Esophagus mucosa (tissue), 1 donor: ENCODE measurements at regions not wholly inside any gene's neighbourhood (a gene's known extent, or its start where the extent isn't known, plus 50 kb on each side); places are given as distances from the start of the nearest gene placed in this dataset.
"Not testable (repeated sequence)": the region's sequence is repeated elsewhere in the genome, so short reads cannot be mapped to it uniquely, and the experiment has no call there.

Experiments
- ATAC-seq: fragments of 200-7000 bp; cut with Tn5 transposase; one replicate; pipeline ENCODE4 v1.9.1; 2020
- donor health status: DM: yes; HTN: yes; CAD: no.

DNA sequence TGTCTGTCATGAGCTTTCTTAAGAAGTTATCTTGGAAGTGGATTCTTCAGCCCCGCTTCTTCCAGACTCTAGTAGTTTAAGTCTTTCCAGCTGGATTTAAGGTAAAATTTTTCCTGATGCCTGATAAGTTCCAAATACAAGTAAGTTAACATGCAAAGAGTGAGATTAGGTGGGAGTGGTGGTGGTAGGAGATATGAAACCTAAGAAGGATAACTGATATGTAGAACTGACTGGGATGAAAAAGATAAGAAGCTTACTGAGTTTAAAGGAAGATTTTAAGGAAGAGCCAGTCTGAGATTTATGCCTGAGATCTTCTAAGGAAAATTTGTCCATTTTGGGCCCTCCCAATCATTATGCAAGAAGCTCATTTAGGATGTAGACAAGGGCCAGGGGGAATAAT, 250.9 kb upstream of the SYT10 start:
- no peak for ATAC-seq

DNA sequence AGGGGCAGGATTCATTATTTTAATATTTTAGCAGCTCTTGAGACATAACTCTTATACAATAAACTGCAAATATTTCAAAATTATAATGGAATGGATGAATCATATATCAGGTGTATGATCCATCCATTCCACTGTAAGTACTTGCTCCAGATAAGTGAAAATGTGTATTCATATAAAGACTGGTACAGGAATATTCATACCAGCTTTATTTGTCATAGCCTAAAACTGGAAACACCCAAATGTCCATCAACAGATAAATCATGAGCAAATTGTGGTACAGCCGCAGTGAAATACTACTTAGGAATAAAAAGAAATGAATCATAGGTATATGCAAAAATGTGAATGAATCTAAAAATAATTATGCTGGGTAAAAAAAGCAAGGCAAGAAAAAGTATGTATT, 263.6 kb upstream of the SYT10 start:
- no peak for ATAC-seq

DNA sequence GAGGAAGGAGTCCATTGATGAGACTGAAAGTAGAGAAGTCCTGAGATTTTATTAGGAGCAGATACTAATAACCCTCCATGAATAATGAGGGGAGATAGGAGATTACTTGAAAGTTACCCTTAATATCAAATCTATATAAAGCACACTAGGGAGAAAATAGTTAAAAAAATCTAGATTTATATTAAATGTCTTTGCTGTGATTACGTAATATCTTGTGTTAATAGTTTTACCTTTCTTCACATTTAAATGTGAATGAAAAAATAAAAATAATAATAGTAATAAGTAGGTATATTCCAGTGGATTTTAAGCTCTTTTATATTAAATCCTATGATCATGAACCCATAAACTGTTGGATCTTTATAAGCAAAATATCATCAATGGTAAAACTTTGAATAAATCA, 267.3 kb upstream of the SYT10 start:
- no peak for ATAC-seq

DNA sequence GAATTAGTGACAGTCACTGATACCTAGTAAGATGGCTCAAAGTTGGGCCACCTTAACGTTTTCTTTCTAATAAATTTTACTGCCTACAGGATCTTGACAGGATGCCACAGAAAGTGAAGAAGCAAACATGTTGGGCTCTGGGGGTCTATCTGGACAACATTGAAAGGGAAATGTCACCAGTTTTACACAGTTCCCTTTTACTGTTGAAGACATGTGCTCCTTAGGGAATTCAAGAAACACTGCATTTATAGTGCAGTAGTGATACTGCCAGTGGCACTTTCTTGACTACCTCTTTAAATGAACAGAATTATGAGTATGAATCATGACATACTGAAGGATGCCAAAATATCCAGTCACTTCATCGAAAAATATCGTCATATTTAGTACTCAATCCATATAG, 269.3 kb upstream of the SYT10 start:
- no peak for ATAC-seq

DNA sequence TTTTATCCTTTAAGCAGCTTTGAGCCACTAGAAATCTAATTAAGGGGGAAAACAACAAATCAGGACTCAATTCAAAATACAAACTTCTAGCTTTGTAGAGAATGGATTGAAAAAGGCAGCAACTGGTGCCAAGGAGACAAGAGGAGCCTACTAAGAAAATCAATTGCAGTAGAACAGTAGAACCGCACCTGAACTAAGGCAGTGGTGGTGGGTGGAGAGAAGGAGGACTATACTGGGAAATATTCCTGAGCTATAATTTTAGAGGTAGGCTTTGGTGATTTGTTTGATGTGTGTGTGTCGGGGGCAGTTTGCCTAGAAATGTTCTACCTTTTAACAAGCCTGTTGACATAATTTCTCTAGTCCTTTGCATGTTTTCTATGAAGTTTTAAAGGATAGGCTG, 270.9 kb upstream of the SYT10 start:
- no peak for ATAC-seq

DNA sequence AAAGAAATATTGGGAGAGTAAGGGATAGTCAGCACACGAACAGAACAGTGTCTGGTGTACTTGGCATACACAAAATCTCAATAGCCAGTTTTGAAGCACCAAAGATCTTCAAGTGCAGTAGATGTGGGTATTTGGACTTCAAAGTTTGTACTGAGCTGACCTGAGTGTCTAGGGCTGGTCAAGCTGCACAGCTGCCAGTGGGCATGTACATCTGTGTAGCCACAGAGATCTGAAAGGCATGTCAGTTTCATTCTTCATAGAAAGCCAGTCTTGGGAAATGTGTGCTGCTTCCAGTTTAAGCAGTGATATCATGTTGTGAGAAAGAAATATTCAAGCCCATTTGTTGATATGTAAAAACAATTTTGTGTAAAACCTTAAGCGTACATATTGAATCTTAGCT, 279.0 kb upstream of the SYT10 start:
- no peak for ATAC-seq

DNA sequence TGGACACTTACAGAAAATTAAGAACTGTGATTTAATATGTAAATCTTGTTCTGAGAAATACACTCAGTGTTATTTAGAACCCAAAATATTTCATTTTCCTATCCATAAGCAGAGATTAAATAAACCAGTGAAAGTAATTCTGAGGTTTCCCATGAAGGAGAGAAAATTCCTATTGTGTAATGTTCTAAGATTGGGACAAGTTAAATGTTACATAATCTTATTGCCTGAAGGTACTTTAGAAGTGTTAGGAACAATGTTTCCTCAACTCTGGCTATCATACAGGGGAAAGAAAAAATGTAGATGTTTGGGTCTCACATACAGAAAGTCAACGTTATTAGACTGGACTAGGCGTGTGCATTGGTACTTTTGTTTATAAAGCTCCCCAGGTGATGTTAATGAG, 281.9 kb upstream of the SYT10 start:
- ATAC-seq: no peak

DNA sequence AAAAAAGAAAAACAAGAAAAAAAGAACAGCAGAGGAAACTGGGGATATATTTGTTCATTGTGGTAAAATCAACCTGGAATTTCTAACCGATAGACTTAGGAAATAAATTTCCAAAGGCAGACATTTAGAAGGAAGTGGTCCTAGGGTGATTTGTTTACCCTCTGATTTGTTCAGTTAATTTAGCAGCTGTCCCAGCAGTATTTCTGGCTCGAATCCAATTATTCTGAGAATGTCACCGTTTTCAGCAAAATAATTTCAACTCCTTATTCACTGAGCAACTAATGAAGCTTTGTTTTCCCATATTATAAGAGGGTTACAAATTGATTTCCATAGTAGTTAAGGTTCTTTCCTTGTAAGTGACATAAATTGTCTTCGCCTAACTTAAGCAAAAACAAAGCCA, 285.2 kb upstream of the SYT10 start:
- ATAC-seq: no peak

DNA sequence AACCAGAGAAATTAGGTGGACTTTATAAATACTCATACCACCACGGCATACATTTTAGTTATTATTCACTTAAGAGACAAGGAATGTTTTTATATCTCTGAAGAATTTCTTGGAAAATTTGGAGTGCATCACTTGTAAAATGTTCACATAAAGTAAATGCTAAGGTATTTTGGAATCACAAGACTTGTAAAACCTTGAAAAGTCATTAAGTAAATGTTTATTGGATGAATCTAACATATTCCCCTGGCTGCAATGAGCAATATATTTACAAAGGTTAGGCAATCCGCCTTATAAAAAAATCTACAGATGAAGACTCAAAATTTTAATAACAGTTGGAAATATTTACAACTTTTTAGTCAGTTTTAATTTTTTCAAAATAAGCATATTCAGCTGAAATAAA, 287.4 kb upstream of the ALG10 start:
- no peak for ATAC-seq

DNA sequence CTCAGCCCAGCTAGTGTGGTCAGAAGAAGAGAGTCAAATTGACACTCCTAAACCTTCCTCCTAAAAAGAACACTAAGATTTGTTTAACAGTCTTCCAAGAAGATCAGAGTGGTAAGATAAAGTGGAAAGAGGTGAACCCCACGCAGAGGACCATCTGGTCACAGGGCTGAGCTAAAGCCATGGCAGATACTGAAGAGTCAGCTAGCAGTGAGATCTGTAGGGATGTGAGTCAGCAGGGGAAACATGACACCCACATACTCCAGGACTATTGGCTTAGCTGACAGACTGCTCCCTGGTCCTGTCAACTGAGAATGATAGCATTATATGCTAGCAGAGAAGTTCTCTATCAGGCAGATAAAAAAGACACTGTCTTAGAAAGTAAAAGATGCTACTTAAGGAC, 269.4 kb upstream of the ALG10 start:
- no peak for ATAC-seq

DNA sequence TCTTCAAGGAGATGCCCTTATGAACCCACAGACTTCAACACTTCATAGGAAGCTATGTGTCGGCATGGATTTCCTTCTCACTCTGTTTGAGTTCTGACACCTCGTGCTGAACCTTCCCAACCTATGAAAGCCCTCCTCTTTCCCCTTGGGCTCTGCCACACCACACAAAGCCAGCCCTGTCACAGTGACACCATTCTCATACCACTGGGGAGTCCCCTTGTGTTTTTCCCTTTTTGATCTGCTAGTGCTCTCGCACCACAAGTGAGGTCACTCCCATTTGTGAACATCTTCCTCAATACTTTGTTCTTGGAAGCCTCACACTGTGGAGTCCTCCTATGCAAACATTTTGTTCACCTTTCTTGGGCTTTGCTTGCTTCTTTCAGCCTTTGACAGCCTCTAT, 264.6 kb upstream of the ALG10 start:
- no peak for ATAC-seq

DNA sequence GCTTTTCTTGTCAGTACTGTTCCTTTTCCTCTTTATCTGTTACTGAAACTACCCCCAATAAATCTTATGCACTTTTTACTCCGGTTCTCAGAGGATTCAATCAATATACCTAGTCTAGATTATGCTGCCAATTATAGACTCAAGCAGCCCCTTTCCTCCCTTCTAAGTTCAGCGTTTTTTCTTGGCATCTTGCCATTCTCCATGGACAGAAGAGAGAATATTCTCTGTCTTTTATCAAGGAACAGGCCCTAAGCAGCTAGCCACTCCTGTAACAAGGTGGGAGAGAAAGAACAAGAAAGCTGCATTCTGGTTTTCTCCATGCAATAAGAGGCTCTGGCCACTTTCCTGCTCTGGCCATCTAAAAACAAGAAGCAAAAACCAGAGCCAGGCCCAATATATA, 263.0 kb upstream of the ALG10 start:
- no peak for ATAC-seq

DNA sequence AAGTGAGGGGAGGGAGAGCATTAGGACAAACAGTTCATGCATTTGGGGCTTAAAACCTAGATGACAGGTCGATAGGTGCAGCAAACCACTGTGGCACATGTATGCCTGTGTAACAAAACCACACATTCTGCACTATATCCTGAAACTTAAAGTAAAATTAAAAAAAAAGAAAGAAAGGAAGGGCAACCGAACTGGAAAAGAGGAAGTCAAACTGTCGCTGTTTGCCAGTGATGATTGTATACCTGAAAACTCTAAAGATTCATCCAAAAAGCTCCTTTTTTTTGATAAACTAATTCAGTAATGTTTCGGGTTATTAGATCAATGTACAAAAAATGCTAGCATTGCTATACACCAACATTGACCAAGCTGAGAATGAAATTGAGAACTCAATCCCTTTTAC, 259.0 kb upstream of the ALG10 start:
- no peak for ATAC-seq

DNA sequence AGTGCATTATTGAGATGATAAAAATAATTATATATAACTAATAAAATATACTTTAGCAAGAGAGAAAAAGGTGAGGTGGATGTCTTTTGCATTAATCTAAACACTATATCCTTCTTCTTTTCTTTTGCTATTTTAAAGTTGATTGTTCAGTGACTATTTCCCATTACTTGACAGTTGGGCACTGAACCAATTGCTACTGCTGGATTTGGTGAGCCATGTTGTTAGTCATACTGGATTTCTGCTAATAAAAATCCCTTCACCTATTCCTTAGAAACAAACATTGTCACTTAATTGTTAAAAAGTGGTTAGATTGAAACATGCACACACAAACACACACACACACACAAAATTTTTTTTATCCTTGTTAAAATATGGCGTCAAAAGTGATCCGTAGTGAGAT, 251.6 kb upstream of the ALG10 start:
- ATAC-seq: no peak

DNA sequence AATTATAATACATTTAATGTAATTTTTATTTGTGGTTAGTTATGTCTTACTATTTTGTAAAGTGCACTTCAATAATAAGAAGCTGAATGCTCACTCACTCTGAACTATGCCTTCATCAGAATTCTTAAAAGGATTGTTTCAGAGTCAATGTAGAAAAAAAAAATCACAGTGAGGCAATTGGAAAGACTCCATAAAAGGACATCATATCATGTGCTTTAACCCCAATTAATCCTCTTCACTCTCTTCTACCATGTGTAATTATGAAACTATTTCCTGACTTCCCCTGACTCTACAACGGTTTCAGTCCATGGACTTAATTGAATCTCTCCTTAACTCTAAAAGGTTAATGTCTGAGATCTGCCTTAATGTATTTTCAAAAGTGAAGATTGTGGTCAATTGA, 250.4 kb upstream of the ALG10 start:
- no peak for ATAC-seq

DNA sequence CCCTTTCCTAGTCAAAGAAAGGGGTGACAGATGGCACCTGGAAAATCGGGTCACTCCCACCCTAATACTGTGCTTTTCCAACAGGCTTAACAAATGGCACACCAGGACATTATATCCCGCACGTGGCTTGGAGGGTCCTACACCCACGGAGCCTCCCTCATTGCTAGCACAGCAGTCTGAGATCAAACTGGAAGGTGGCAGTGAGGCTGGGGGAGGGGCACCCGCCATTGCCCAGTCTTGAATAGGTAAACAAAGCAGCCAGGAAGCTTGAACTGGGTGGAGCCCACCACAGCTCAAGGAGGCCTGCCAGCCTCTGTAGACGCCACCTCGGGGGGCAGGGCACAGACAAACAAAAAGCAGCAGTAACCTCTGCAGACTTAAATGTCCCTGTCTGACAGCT, 249.2 kb upstream of the ALG10 start:
- not testable (repeated sequence) for ATAC-seq

DNA sequence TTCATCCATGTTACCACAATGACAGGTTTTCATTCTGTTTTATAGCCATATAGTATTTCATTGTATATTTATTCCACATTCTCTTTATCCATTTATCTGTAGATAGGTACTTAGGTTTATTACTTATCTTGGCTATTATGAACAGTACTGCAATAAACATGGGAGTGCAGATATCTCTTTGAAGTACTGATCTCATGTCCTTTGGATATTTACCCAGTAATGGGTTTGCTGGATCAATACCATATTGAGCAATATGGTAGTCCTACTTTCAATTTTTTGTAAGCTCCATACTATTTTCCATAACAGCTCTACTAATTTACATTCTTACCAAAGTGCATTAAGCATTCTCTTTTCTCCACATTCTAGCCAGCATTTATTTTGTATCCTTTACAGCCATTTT, 235.8 kb upstream of the ALG10 start:
- ATAC-seq: no peak

DNA sequence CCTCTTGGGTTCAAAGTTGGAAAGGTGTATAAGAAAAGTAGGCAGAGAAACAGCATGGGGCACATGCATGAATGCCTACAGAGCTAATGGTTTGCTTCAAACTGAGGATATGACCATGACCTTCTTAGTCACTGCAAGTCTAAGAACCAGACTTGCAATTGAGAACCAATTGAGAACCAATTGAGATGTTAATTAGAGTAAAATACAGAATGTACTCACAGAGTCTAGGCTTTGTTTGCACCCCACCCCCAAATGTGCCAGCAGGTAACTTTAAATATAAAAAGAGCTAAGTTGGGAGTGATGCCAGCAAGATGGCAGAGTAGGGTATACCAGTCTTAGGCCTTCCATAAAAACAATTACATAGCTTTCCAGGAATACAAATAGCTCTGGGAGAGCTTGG, 227.3 kb upstream of the ALG10 start:
- ATAC-seq: no peak

DNA sequence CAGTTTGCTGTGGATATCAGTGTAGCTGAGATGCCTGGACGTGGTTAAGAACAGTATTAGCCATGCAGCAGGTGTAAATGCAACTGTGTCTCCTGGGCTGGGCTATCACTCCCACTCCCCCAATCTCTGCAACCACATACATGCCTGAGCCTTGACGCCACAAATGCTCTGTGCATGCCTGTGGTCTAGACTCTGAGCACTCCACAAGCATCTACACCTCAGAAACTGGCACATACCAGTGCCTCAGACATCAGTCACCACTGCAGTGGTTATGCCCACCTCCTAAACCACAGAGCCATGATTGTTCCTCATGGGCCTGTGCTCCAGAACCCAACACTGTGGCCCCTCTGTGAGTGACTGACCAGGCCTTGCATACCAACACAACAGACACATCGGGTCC, 226.8 kb upstream of the ALG10 start:
- ATAC-seq: no peak

DNA sequence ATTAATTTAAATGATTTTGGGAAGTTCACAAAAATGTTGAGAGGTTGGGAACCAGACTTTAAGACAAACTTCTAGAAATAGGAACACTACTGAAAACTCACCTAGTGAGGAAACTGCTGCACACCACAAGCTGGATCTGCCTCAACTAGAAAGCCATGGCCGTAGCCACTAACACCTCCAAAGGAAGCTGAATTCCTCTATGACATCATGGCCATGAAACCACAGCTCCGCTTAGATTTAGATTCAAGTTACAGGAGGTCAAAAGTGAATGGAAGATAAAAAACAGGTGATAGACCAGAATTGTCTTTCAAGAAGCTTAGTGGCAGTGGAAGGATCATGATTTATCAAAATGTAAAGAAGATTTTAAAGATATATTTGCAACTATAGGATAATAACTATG, 208.8 kb upstream of the ALG10 start:
- no peak for ATAC-seq

DNA sequence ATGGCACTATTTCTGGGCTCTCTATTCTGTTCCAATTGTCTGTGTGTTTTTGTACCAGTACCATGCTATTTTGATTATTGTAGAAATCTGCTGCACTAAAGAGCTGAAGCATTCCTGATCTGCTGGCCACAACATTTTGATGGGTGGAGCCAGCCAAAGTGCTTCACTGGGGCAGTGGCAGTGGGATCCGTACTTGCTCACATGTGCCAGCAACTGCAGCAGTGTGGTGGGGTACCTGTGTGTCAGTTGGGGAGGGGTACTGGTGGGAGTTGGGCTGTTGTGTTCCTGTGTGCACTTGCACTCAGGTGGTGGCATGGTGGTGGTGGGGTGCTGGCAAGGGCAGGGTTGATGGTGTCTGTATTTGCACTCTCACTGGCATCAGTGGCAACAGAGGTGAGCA, 204.6 kb upstream of the ALG10 start:
- no peak for ATAC-seq

DNA sequence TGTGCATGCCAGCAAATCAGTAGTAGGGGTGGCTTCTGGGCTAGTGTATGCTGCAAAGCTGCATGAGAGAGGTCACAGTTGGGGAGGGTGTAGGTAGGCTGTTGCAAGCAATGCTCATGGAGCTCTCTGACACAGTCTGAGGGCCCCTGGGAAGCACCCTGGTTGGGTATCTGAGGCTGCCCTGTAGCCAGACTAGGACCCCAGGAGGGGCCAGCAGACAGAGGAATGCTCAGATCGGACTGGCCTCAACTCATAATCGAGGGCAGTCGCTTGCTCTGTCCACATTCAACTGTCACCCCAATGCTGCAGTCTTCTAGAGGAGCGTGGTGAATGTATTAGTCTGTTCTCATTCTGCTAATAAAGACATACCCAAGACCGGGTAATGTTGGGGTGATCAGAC, 204.0 kb upstream of the ALG10 start:
- no peak for ATAC-seq

DNA sequence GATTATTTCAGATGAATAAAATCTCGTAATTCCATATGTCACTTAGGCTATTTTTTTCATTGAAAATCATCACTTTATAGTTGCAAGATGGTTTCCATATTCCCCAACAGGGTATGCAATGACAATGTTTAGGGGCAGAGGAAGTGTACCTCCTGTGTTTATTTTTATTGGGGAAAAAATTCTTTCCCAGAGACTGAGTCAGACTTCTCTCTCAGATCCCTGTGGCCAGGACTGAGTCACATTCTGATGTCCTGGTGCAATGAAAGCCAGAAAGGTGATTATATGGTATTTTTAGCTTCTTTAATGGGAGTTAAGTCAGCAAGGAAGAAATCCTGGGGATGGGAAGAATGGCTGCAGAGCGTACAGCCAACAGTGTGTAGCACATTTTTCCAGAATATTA, 196.9 kb upstream of the ALG10 start:
- ATAC-seq: no peak

DNA sequence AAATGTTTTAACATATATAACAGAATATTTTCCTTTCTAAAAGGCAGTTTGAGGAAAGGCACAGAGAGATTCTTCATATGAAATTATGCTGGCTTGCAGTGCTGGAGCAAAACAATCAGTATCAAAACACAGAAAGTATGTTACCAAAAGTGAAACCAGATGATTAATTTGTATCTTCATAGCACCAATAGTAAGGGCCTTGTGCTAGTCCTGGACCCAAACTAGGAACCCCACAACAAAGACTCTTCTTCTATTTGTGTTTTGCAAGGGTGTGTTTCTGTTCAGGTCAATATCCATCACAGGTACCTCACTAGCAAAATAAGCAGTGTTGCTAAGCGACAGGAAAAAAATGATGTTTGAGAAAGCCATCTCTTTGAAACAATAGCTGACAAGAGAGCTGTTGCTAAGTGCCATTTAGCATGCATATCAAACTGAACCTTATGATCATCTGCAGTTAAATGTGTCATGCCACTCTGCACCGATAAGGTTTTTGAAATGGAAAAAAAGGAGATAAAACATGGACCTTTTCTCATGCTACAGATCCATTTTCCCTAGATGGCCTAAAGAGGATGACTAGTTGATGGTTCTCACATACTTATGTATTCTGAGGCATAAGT, 196.2 kb upstream of the ALG10 start:
- no peak for ATAC-seq

DNA sequence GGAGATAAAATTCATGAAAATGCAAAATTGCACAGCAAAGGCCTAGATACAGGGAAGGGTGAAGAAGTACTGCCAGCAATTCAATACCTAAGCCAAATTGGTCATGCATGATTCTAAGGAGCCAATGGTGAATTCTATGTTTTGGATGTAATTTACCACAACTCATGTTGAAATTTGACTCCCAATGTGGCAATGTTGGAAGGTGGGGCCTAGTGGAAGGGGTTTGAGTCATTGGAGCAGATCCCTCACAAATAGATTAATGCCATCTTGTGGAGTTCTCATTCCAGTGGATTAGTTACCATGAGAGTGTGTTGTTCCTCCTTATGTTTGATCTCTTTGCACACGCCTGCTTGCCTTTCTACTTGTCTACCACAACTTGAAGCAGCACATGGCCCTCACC, 194.0 kb upstream of the ALG10 start:
- ATAC-seq: no peak

DNA sequence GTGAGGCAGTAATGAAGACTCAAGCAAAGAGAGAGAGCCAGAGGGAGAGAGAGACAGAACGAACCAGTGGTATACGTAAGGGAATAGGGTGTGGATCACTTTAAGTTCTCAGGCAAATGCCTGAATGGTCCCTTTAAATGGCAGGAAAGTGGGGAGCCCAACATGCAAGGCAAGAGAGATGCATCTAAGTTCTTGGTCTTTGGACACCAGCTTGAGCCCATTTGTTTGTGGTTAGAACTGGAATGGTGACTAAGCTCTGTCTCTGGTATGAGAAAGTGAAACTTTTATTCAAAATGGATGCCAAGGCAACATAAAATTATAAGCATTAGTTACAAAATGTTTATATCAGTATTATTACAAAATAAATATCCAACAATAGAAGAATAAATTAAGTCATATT, 192.2 kb upstream of the ALG10 start:
- no peak for ATAC-seq
